SW 1271 (cell line): ENCODE measurements at regions not wholly inside any gene's neighbourhood (a gene's known extent, or its start where the extent isn't known, plus 50 kb on each side); places are given as distances from the start of the nearest gene placed in this dataset.

Source experiments
- DNase-seq, 2 experiments: peaks; one replicate each; lab custom pipeline; 2025; lab: John Stamatoyannopoulos, UW

DNA sequence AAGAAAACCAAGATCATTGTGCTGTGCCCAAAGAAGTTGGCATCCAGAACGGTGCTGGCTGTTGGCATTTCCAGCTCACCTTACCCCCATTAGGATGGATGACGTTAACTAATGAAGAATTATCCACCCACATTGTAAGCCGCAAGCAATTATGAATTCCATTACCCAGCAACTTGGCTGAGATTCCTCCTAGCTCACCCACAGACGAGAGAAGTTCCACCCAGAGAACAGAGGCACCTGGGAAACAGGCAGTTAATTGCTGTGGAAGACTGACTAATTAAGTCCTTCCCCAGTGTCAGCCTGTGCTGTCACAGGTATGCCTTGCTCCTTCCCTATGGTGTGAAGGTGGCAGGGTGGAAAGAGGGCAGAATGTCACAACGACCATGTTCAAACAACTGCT lies 456.2 kb upstream of the CDH5 start:
- DNase-seq, result no peak

- no peak for DNase-seq
These were observed 457.0 kb upstream of the CDH5 start for GRCh38 chr16:65909310-65910050.

- DNase-seq, result no peak
These were observed 457.9 kb upstream of the CDH5 start for GRCh38 chr16:65908568-65908967.

DNA sequence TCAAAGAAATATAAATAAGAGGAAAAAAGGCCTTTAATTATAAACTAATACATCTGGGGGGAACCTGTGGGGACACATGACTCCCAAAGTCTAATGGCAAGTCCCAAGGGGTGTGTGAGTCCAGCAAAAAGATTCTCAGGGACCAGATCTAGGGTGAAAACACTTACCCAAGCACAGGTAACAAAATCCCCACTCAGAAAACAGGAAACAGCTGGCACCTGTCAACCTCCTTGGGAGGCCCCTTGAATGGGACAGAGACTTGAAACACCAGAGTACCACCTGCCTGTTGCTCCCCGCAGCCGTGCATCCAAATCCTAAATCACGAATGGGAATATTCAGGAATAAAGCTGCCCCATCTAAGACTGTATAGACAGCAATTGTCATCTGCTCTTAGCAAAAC lies 461.2 kb upstream of the CDH5 start:
- no peak for DNase-seq

- DNase-seq, result no peak
These were observed 469.9 kb upstream of the CDH5 start for GRCh38 chr16:65896448-65897153.

- no peak for DNase-seq
These were observed 470.6 kb upstream of the CDH5 start for GRCh38 chr16:65895906-65896305.

DNA sequence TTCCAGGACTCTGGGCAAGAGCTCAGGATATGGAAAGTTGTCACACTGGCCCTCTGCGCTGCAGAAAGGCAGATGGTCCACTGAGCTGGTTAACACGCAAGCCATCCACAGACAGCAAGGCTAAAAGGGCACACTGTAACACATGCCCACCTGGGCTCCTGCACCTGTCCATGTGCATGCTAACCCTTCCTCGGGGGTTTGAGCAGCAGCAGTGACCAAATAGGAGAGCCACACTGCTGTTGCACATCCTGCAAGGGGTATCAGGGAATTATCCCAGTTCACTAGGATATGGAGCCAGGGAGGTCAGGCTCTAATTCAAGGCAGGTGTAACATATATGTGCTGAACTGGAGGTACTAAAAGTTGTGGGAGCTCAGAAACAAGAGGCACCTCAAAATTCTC lies 471.0 kb upstream of the CDH5 start:
- DNase-seq, result no peak

GRCh38 chr16:65890203-65890602 lies 476.3 kb upstream of the CDH5 start:
- no peak for DNase-seq

GRCh38 chr16:65889533-65889966 lies 476.9 kb upstream of the CDH5 start:
- no peak for DNase-seq

- DNase-seq, result no peak
These were observed 478.3 kb upstream of the CDH5 start for GRCh38 chr16:65888201-65888600.

DNA sequence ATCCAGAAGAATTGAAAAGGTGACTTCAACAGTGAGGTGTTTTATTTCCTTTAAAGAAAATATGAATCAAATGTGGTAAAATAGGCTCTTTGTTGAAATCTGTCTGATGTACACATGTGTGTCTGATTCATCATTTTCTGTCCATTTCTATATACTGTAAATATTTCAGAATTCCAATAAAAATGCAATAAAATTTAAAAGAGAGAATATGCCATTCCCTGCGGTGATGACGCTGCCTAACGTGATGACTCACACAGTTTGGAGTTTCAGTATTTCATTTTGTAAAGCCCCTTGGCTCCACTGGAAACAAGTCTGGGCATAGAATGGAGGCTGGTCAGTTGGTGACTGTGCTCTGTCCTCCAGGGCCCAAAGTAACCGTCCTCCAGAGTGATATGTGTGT lies 482.5 kb upstream of the CDH5 start:
- no peak for DNase-seq

DNA sequence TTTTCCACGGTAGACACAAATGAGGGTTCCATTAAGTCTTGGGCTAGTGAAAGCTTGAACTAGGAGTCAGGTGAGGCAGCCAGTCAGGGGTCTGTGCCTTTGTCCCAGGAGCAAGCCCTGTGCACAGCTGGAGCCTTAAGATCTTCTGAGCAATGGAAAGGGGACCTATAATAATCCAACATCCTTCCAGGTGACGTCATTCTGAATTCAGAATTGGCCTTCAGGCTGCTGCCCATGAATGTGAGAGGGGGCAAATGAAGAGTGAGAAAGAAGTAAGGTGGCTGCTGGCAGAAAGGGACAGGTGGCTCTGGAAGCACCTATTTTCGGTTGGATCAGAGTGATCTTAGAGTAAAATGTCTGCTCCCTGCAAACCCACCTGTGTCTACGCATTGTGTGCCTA lies 488.1 kb upstream of the CDH5 start:
- no peak for DNase-seq

- DNase-seq, result no peak
These were observed 489.9 kb upstream of the CDH5 start for GRCh38 chr16:65876624-65877023.

DNA sequence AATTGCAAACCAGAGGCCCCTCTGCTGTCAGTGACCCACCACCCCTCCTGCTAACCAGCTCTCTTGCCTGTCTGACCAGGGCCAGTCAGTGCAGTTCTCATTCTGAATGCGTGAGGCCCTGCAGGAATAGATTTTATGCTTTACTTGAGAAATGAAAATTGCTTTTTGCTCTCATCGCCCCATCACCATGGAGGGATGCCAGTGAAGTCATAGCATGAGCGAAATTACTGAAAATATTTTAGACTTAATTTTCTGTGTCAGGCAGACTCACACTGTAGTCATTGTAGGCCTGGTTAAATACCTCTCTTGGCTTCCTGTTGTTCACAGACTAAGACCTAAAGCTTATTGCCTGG lies 490.5 kb upstream of the CDH5 start:
- no peak for DNase-seq

DNA sequence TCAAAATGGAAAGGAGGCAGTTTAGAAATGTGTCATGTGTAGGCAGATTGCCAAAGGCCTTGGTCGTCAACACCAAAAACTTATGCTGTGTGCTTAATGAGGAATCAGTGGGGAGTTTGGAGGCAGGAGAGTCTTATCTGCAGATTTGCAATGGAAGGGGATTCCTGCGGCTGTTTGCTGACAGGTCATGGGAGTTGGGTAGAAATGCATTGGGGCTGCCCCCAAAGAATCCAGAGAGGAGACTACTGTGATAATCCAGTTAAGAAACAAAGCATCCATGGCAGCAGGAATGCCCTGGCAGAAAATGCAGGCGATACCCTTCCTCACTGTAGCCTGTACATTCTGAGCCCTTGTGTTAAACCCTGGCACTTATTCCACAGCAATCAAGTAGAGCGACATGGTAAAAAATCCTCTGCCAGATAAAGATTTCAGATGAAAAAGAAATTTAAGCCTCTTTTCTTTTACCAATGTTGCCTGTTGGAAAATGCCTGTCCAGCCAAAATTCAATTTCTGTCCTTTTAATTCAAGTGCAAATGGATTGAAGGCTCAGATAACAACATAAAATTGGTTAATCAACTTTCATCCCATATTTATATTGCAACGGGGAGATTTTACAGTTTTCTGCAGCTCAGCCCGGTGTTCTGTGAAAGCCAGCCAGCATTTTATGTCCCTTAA lies 491.0 kb upstream of the CDH5 start:
- no peak for DNase-seq

DNA sequence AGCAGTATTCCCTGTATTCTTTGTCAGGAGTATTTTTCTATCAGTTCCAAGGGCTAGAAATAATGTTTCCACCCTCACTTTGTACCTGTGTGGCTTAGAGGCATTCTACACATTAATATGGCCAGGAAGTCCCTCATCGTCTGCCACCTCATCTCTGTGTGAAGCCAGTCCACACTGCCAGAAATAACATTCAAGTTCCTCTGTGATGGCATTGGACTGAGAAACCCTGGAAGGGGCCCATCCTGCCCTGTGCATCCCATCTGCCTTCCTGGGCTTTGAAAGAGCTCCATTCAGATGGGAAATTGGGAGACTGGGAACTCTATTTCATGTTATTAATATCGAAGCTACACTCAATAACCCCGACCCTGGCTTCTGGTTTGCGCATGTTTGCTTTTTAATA lies 497.2 kb upstream of the CDH5 start:
- DNase-seq, result no peak

DNA sequence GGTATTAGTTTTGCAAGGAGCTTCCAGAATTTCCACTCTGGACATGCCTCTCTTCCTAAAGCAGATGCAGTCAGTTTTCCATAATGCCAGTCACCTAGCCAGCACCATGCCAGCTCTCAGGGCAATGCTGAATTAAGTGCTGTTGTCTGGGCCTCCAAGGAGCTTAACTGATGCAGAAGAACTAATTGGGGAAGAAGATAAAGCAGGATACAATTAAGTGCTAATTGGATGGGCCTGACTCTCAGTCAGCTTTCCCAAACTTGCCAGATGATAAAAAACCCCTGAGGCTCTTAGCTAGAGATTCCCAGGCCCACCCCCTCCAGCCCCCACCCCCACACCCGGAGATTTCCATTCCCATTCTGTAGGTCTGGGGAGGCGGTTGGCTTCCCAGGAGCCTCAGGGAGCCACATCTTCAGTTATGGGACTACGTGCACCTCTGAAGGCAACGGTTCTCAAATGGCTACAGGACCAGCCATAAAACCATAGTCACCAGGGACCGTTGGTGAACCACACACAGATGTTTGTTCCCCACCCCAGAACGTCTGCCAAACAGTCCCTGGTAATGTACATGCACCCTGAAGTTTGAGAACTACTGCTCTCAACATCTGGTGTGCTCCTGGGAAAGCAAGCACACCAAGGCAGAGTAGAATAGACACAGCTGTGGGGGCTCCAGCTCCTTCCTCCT lies 499.1 kb upstream of the CDH5 start:
- DNase-seq, result no peak

DNA sequence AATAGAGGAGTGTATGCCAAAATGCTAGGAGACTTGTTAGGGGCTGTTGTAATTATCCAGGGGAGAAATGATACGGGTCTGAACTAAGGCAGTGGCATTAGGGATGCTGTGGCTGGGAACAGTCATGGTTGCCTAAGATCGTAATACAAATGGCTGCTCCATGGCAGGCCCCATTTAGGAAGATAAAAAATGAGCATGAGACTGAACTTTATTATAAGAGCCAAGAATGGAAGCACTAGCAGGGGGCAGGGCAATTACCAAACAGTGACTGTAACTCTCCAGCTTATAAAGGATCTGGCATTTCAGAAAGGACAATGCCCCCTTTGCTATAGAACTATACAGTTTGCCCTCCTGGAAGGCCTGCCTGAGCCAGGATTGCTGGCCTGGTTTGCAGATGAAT lies 503.3 kb upstream of the CDH5 start:
- no peak for DNase-seq

- DNase-seq, result no peak
These were observed 505.3 kb upstream of the CDH5 start for GRCh38 chr16:65861131-65861731.

DNA sequence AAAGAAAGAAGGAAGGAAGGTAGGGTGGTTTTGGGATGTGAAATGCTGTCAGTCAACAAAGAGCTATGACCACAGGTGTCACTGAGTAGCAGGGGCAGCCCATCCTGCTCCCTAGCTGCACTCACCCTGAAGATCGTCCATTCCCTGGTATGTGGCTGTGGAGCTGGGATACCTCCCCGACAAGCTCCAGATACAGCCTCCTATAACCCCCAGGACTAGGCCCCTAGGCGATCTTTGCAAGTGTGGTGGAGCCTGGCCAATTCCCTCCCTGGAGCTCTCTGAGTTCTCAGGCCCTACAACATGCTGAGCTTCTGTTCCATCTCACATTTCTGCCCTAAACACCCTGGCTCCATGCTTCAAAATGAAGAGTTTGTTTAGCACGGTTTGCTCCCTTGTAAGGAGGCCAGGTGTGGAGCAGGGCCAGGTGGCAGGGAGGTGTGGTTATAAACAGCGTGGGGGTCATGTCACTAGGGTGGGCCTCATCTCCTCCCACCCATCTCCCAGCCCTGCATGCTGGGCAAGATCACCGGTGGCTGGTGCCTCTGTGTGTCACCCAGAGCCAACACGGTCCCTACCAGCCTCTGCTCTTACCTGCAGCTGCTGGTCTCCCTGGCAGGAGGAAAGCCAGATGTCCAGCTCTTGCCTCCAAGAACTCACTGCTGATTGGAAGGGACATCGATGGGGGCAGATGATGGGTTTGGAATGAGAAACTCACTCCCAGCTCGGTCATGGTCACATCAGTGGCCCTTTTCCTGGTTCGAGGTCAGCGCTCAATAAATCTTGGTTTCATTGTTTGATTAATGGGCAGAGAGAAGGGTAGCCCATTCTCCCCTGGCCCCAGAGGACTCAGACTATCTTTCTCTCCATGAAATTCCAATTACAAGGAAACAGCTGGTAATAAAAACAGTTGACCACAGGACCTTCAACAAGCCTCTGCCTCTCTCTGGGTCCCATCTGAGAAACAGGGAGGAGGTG lies 511.0 kb upstream of the CDH5 start:
- no peak for DNase-seq

- no peak for DNase-seq
These were observed 520.3 kb upstream of the CDH5 start for GRCh38 chr16:65846210-65846602.
